H9 (cell line): ENCODE measurements at regions not wholly inside any gene's neighbourhood (a gene's known extent, or its start where the extent isn't known, plus 50 kb on each side); places are given as distances from the start of the nearest gene placed in this dataset.

Experiments used
- DNase-seq: peaks from one replicate; pipeline ENCODE4 v3.0.0-alpha.2; 2017
- H2AFZ ChIP-seq: one replicate; pipeline ENCODE4 v1.6.1; 2013; ENCODE audit warnings: mild to moderate bottlenecking, low read length, control low read depth, moderate library complexity
- H2AK5ac ChIP-seq: 2 replicates; pipeline ENCODE4 v1.6.1; 2013; ENCODE audit warnings: low read length, control low read depth, mixed read lengths; ENCODE audit not compliant: insufficient read length
- H2BK120ac ChIP-seq: one replicate; pipeline ENCODE4 v1.6.1; 2013; ENCODE audit warnings: low read depth, mild to moderate bottlenecking, low read length, control low read depth, inconsistent platforms; ENCODE audit not compliant: poor library complexity, severe bottlenecking
- H2BK12ac ChIP-seq: 2 replicates; pipeline ENCODE4 v1.6.1; 2013; ENCODE audit warnings: low read length, control low read depth, mixed read lengths, low read depth; ENCODE audit not compliant: insufficient read length
- H2BK15ac ChIP-seq: 2 replicates; pipeline ENCODE4 v1.6.1; 2013; ENCODE audit warnings: low read depth, low read length, control low read depth
- H2BK20ac ChIP-seq: one replicate; pipeline ENCODE4 v1.6.1; 2013; ENCODE audit warnings: low read depth, mild to moderate bottlenecking, low read length, control low read depth, inconsistent platforms; ENCODE audit not compliant: poor library complexity, severe bottlenecking
- H2BK5ac ChIP-seq: 2 replicates; pipeline ENCODE4 v1.6.1; 2013; ENCODE audit warnings: low read length, control low read depth, mixed read lengths; ENCODE audit not compliant: insufficient read length
- H3K14ac ChIP-seq: 2 replicates; pipeline ENCODE4 v1.6.1; 2013; ENCODE audit warnings: low read length, control low read depth; ENCODE audit not compliant: insufficient read depth
- H3K18ac ChIP-seq: 2 replicates; pipeline ENCODE4 v1.6.1; 2013; ENCODE audit warnings: low read depth, mild to moderate bottlenecking, mixed read lengths, low read length, control low read depth; ENCODE audit not compliant: insufficient read length
- H3K23ac ChIP-seq: 2 replicates; pipeline ENCODE4 v1.6.1; 2013; ENCODE audit warnings: low read length, control low read depth, mixed read lengths, low read depth; ENCODE audit not compliant: insufficient read length
- H3K23me2 ChIP-seq: 2 replicates; pipeline ENCODE4 v1.6.1; 2013; ENCODE audit warnings: low read depth, mild to moderate bottlenecking, mixed read lengths, low read length, control low read depth; ENCODE audit not compliant: insufficient read length, poor library complexity, severe bottlenecking
- H3K27ac ChIP-seq: 2 replicates; pipeline ENCODE4 v1.5.1; 2013; ENCODE audit warnings: low read length, control low read depth, mixed read lengths, low read depth; ENCODE audit not compliant: insufficient read length
- H3K27me3 ChIP-seq: 2 replicates; pipeline ENCODE4 v1.6.1; 2013; ENCODE audit warnings: low read length, control low read depth, inconsistent platforms; ENCODE audit not compliant: insufficient read depth
- H3K4ac ChIP-seq: 2 replicates; pipeline ENCODE4 v1.6.1; 2013; ENCODE audit warnings: low read depth, mild to moderate bottlenecking, control low read depth, inconsistent platforms, low read length, moderate library complexity
- H3K4me1 ChIP-seq: 2 replicates; pipeline ENCODE4 v1.6.1; 2013; ENCODE audit warnings: low read length, control low read depth, inconsistent platforms; ENCODE audit not compliant: insufficient read depth
- H3K4me2 ChIP-seq: 2 replicates; pipeline ENCODE4 v1.6.1; 2013; ENCODE audit warnings: low read length, control low read depth, mixed read lengths; ENCODE audit not compliant: insufficient read length, insufficient read depth
- H3K56ac ChIP-seq: 2 replicates; pipeline ENCODE4 v1.6.1; 2013; ENCODE audit warnings: low read depth, mild to moderate bottlenecking, mixed read lengths, low read length, control low read depth; ENCODE audit not compliant: insufficient read length
- H3K79me1 ChIP-seq: 2 replicates; pipeline ENCODE4 v1.6.1; 2013; ENCODE audit warnings: low read depth, mild to moderate bottlenecking, moderate library complexity, low read length, control low read depth, inconsistent platforms; ENCODE audit not compliant: insufficient read depth, poor library complexity, severe bottlenecking
- H3K79me2 ChIP-seq: 2 replicates; pipeline ENCODE4 v1.6.1; 2013; ENCODE audit warnings: low read length, control low read depth, inconsistent platforms; ENCODE audit not compliant: insufficient read depth
- H3K9ac ChIP-seq: 2 replicates; pipeline ENCODE4 v1.6.1; 2013; ENCODE audit warnings: low read length, control low read depth, mixed read lengths; ENCODE audit not compliant: insufficient read length; ENCODE audit errors: extremely low read depth
- H3K9me3 ChIP-seq: one replicate; pipeline ENCODE4 v1.6.1; 2013; ENCODE audit warnings: low read depth, low read length, inconsistent platforms; ENCODE audit not compliant: control insufficient read depth
- H3T11ph ChIP-seq: one replicate; pipeline ENCODE4 v1.6.1; 2013; ENCODE audit warnings: mild to moderate bottlenecking, low read length, control low read depth, inconsistent platforms
- H4K20me1 ChIP-seq: one replicate; pipeline ENCODE4 v1.6.1; 2013; ENCODE audit not compliant: control insufficient read depth, insufficient read length, insufficient read depth
- H4K5ac ChIP-seq: 2 replicates; pipeline ENCODE4 v1.6.1; 2013; ENCODE audit warnings: low read depth, mild to moderate bottlenecking, mixed read lengths, low read length, control low read depth; ENCODE audit not compliant: insufficient read length
- H4K8ac ChIP-seq: replicated peaks from 2 replicates; pipeline ENCODE4 v1.6.1; 2013; ENCODE audit warnings: low read length, control low read depth, mixed read lengths, low read depth; ENCODE audit not compliant: insufficient read length
- H4K91ac ChIP-seq: 2 replicates; pipeline ENCODE4 v1.6.1; 2013; ENCODE audit warnings: low read depth, mild to moderate bottlenecking, moderate library complexity, mixed read lengths, low read length, control low read depth; ENCODE audit not compliant: insufficient read length
- H3K27ac Mint-ChIP-seq, 3 experiments: 2 replicates in 2 of 3; 3 replicates in 1 of 3; pipeline ENCODE4 v1.8.0; 2020 to 2021; ENCODE audit warnings: mixed read lengths in 3 of 3, mild to moderate bottlenecking in 1 of 3, moderate library complexity in 1 of 3
- H3K27me3 Mint-ChIP-seq: 2 replicates; pipeline ENCODE4 v1.8.0; 2021; ENCODE audit warnings: low read depth, mild to moderate bottlenecking, moderate library complexity, mixed read lengths
- H3K36me3 Mint-ChIP-seq, 3 experiments: 2 replicates in 2 of 3; 3 replicates in 1 of 3; pipeline ENCODE4 v1.8.0; 2020 to 2021; ENCODE audit warnings: low read depth in 3 of 3, mixed read lengths in 3 of 3; ENCODE audit not compliant: insufficient read depth in 1 of 3
- H3K4me1 Mint-ChIP-seq, 2 experiments: 2 replicates each; pipeline ENCODE4 v1.8.0; 2020; ENCODE audit warnings: mixed read lengths in 2 of 2
- H3K4me3 Mint-ChIP-seq, 2 experiments: 2 replicates in 1 of 2; 3 replicates in 1 of 2; pipeline ENCODE4 v1.8.0; 2020 to 2021; ENCODE audit warnings: mild to moderate bottlenecking in 2 of 2, mixed read lengths in 2 of 2, moderate library complexity in 1 of 2
- H3K9me3 Mint-ChIP-seq, 2 experiments: 2 replicates in 1 of 2; 3 replicates in 1 of 2; pipeline ENCODE4 v1.8.0; 2020; ENCODE audit warnings: mild to moderate bottlenecking in 2 of 2, mixed read lengths in 2 of 2, moderate library complexity in 1 of 2
- WGBS: extraction: QIAGEN DNeasy Blood & Tissue Kit; methylation state at CpG from one replicate; pipeline ENCODE4 v1.1.7; 2013; ENCODE audit warnings: missing lambda C conversion rate, low lambda C conversion rate, mixed read lengths; ENCODE audit not compliant: insufficient read length; ENCODE audit errors: extremely low coverage; 5-methylcytosine and 5-hydroxymethylcytosine counted together
- TF ChIP-seq, protein P1 (sequence below): fragments of 200-600 bp; sonication (generic); conservative IDR thresholded peaks from 3 replicates; pipeline ENCODE4 v1.8.0; 2021; ENCODE audit warnings: antibody characterized with exemption, mild to moderate bottlenecking

GRCh38 chrX:40474645-40475044 lies 106.1 kb upstream of the ATP6AP2 start:
- no peak overlapping the region for H3K27ac ChIP-seq
- peaks cover 7% of the 10 kb centered on the region for H3K27me3 Mint-ChIP-seq
- H3K4me1 Mint-ChIP-seq = peaks cover 32 to 54% of the 10 kb centered on the region in 2 experiments

More at GRCh38 chrX:40474645-40475044, 106.1 kb upstream of the ATP6AP2 start:
- Histone ChIP-seq H2BK20ac (no peak overlapping the region), H3K4me2 (peak overlapping the region; percentile 26), H3K79me2 (no peaks in the 10 kb centered on the region), H4K5ac (peak overlapping the region; percentile 31), H4K91ac (peak overlapping the region; percentile 33), H2AFZ (no peak overlapping the region), H2BK15ac (no peak overlapping the region; the same call in 1 of the 2 replicates), H3K23ac (no peak overlapping the region), H3K79me1 (no peaks in the 10 kb centered on the region), H3K9me3 (no peaks in the 10 kb centered on the region), H2BK120ac (no peak overlapping the region), H4K20me1 (no peaks in the 10 kb centered on the region), H3K18ac (no peak overlapping the region), H3K4me1 (peaks cover 20% of the 10 kb centered on the region; the same call in 1 of the 2 replicates), H3T11ph (no peak overlapping the region), H3K4ac (no peak overlapping the region), H3K9ac (no peak overlapping the region), H3K14ac (peak overlapping the region; percentile 12; the same call in 1 of the 2 replicates), H4K8ac (no peak overlapping the region), H2BK5ac (no peak overlapping the region), H3K56ac (no peak overlapping the region), H2AK5ac (no peak overlapping the region), H3K27me3 (no peaks in the 10 kb centered on the region), H3K23me2 (no peaks in the 10 kb centered on the region), H2BK12ac (peak overlapping the region; percentile 77)
- Mint-ChIP-seq H3K36me3 (peaks cover 2 to 4% (median 3%) of the 10 kb centered on the region in 3 experiments; a peak in 5 of 7 replicates), H3K4me3 (peak overlapping the region; percentile 26 to 56; a peak in 3 of 5 replicates), H3K9me3 (peaks cover 66 to 74% of the 10 kb centered on the region in 2 experiments), H3K27ac (peak overlapping the region; percentile 53 to 97 (median 80); a peak in 4 of 7 replicates)
- DNase-seq = peak; percentile 33
- TF ChIP-seq, protein P1, sequence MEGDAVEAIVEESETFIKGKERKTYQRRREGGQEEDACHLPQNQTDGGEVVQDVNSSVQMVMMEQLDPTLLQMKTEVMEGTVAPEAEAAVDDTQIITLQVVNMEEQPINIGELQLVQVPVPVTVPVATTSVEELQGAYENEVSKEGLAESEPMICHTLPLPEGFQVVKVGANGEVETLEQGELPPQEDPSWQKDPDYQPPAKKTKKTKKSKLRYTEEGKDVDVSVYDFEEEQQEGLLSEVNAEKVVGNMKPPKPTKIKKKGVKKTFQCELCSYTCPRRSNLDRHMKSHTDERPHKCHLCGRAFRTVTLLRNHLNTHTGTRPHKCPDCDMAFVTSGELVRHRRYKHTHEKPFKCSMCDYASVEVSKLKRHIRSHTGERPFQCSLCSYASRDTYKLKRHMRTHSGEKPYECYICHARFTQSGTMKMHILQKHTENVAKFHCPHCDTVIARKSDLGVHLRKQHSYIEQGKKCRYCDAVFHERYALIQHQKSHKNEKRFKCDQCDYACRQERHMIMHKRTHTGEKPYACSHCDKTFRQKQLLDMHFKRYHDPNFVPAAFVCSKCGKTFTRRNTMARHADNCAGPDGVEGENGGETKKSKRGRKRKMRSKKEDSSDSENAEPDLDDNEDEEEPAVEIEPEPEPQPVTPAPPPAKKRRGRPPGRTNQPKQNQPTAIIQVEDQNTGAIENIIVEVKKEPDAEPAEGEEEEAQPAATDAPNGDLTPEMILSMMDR = no peak
- WGBS = no CpG with 5 or more reads among the region's 9 CpGs
